SIG-M5 treated with dmso at 0.1 percent for 504 hours (cell line): ENCODE measurements at regions not wholly inside any gene's neighbourhood (a gene's known extent, or its start where the extent isn't known, plus 50 kb on each side); places are given as distances from the start of the nearest gene placed in this dataset.
A peak's percentile ranks its signal among the peaks of the same experiment; 100 is the strongest.

ENCODE experiments used
- DNase-seq: peaks from one replicate; lab custom pipeline; 2025; ENCODE audit not compliant: unreplicated experiment; lab: John Stamatoyannopoulos, UW

- DNase-seq, result no peak
Observed at GRCh38 chr6:14274546-14275492, 157.2 kb downstream of the CD83 start.

- DNase-seq, result no peak
Observed at GRCh38 chr6:14275493-14275851, 157.9 kb downstream of the CD83 start.

- no peak for DNase-seq
Observed at GRCh38 chr6:14276071-14276470, 158.5 kb downstream of the CD83 start.

- DNase-seq, result peak; percentile 59
Observed at GRCh38 chr6:14276667-14277404, 159.3 kb downstream of the CD83 start.

- no peak for DNase-seq
Observed at GRCh38 chr6:14277405-14277930, 159.9 kb downstream of the CD83 start.

- DNase-seq, result no peak
Observed at GRCh38 chr6:14278006-14278405, 160.4 kb downstream of the CD83 start.

- DNase-seq, result no peak
Observed at GRCh38 chr6:14278446-14278845, 160.9 kb downstream of the CD83 start.

- DNase-seq, result no peak
Observed at GRCh38 chr6:14280006-14280510, 162.5 kb downstream of the CD83 start.

- no peak for DNase-seq
Observed at GRCh38 chr6:14280766-14281293, 163.3 kb downstream of the CD83 start.

- no peak for DNase-seq
Observed at GRCh38 chr6:14281811-14282660, 164.5 kb downstream of the CD83 start.

GRCh38 chr6:14282854-14283505, 165.4 kb downstream of the CD83 start:
- no peak for DNase-seq

GRCh38 chr6:14283600-14284235, 166.1 kb downstream of the CD83 start:
- DNase-seq, result peak; percentile 50

- DNase-seq, result no peak
Observed at GRCh38 chr6:14284969-14285590, 167.5 kb downstream of the CD83 start.

- no peak for DNase-seq
Observed at GRCh38 chr6:14286144-14286543, 168.6 kb downstream of the CD83 start.

GRCh38 chr6:14286634-14287428, 169.3 kb downstream of the CD83 start:
- DNase-seq, result no peak

- no peak for DNase-seq
Observed at GRCh38 chr6:14287707-14288106, 170.1 kb downstream of the CD83 start.

GRCh38 chr6:14288910-14289309, 171.3 kb downstream of the CD83 start:
- DNase-seq, result no peak

GRCh38 chr6:14290041-14290771, 172.6 kb downstream of the CD83 start:
- DNase-seq, result no peak
